GM12878 (cell line): ENCODE measurements at regions not wholly inside any gene's neighbourhood (a gene's known extent, or its start where the extent isn't known, plus 50 kb on each side); places are given as distances from the start of the nearest gene placed in this dataset.

Experiments used
- ATAC-seq: fragments of 200-7000 bp; cut with Tn5 transposase; 3 replicates; pipeline ENCODE4 v1.9.1; 2020; ENCODE audit warnings: mild to moderate bottlenecking, moderate library complexity
- BruUV-seq: library from RNA; stranded (reverse); fragments of 400-500 nt; replicated peaks from 2 replicates; lab custom pipeline; 2021; lab: Mats Ljungman, UMichigan
- CTCF ChIA-PET: fragments of 300-600 bp; sonication (Branson Sonifier 250); formaldehyde crosslinking; extraction: SDS; loops from one replicate; lab custom pipeline; 2021; ENCODE audit warnings: inconsistent platforms; lab: Yijun Ruan, JAX
- POLR2A ChIA-PET: fragments of 350-600 bp; formaldehyde crosslinking; extraction: SDS; loops from one replicate; lab custom pipeline; 2021; ENCODE audit warnings: inconsistent platforms; lab: Charles Lee
- RAD21 ChIA-PET: fragments of 300-600 bp; sonication (Branson Sonifier 250); formaldehyde crosslinking; loops from one replicate; lab custom pipeline; 2023; ENCODE audit warnings: antibody characterized with exemption; ENCODE audit not compliant: unreplicated experiment; lab: Charles Lee
- SMC1A ChIA-PET: fragments of 300-600 bp; sonication (Branson Sonifier 250); formaldehyde crosslinking; loops from one replicate; lab custom pipeline; 2023; ENCODE audit not compliant: unreplicated experiment, uncharacterized antibody; lab: Charles Lee
- DNase-seq: peaks from one replicate; pipeline ENCODE4 v3.0.0-alpha.2; 2011; ENCODE audit warnings: low read depth, low spot score
- FAIRE-seq: peaks from 3 replicates; lab custom pipeline; 2011; peaks lifted over from hg19 to GRCh38; lab: Jason Lieb, UNC
- H2AFZ ChIP-seq: 2 replicates; pipeline ENCODE4 v1.6.0; 2011; ENCODE audit warnings: low read depth, low read length, control low read depth; ENCODE audit not compliant: control insufficient read depth
- H3K27ac ChIP-seq: 2 replicates; pipeline ENCODE4 v1.5.1; 2011; ENCODE audit warnings: control low read depth; ENCODE audit not compliant: control insufficient read depth, insufficient read depth
- H3K27me3 ChIP-seq, 2 experiments: replicated peaks in 1 of 2; 2 replicates each; pipeline versions ENCODE4 v1.6.0 to v1.6.1; 2011; ENCODE audit warnings: low read length in 1 of 2; ENCODE audit not compliant: control insufficient read depth in 2 of 2, insufficient read depth in 2 of 2
- H3K36me3 ChIP-seq, 2 experiments: 2 replicates each; pipeline ENCODE4 v1.5.1; 2011; ENCODE audit warnings: low read length in 1 of 2; ENCODE audit not compliant: control insufficient read depth in 2 of 2, insufficient read depth in 2 of 2
- H3K4me1 ChIP-seq: 2 replicates; pipeline ENCODE4 v1.6.1; 2011; ENCODE audit warnings: mild to moderate bottlenecking, low read length, moderate library complexity, mixed read lengths; ENCODE audit not compliant: control insufficient read depth, insufficient read depth
- H3K4me2 ChIP-seq: 2 replicates; pipeline ENCODE4 v1.6.0; 2011; ENCODE audit warnings: control low read depth; ENCODE audit not compliant: control insufficient read depth, insufficient read depth
- H3K4me3 ChIP-seq: fragments of 200-600 bp; sonication (generic); 2 replicates; pipeline ENCODE4 v1.5.1; 2016
- H3K79me2 ChIP-seq: 2 replicates; pipeline ENCODE4 v1.6.0; 2011; ENCODE audit warnings: low read length; ENCODE audit not compliant: control insufficient read depth, insufficient read depth
- H3K9ac ChIP-seq: 2 replicates; pipeline ENCODE4 v1.8.0; 2011; ENCODE audit warnings: low read length, control low read depth, mixed read lengths; ENCODE audit not compliant: control insufficient read depth, insufficient read depth
- H3K9me3 ChIP-seq: replicated peaks from 3 replicates; pipeline ENCODE4 v1.5.1; 2011; ENCODE audit warnings: mild to moderate bottlenecking, low read length; ENCODE audit not compliant: control insufficient read depth, insufficient read depth
- H4K20me1 ChIP-seq: 2 replicates; pipeline ENCODE4 v1.6.0; 2011; ENCODE audit not compliant: control insufficient read depth, insufficient read depth
- DPF2 ChIP-seq: fragments of 450-650 bp; IDR thresholded peaks from 2 replicates; pipeline ENCODE4 v1.6.1; 2017; ENCODE audit warnings: mild to moderate bottlenecking
- HDAC6 ChIP-seq: fragments of 200-600 bp; sonication (generic); IDR thresholded peaks from one replicate; pipeline ENCODE4 v1.8.0; 2017; ENCODE audit warnings: antibody characterized with exemption; ENCODE audit not compliant: unreplicated experiment
- KAT2A ChIP-seq: conservative IDR thresholded peaks from 2 replicates; pipeline ENCODE4 v1.6.1; 2011; ENCODE audit warnings: low read depth, low read length; ENCODE audit not compliant: control insufficient read depth
- NR2C2 ChIP-seq: IDR thresholded peaks from 2 replicates; pipeline ENCODE4 v1.6.1; 2011; ENCODE audit warnings: borderline replicate concordance, low read depth; ENCODE audit not compliant: control insufficient read depth, insufficient read length
- SREBF1 ChIP-seq: IDR thresholded peaks from 2 replicates; pipeline ENCODE4 v1.6.1; 2012; ENCODE audit warnings: mild to moderate bottlenecking, low read length
- YY1 ChIP-seq: IDR thresholded peaks from 2 replicates; pipeline ENCODE4 v1.6.1; 2011; ENCODE audit warnings: low read depth, mild to moderate bottlenecking, low read length
- ZNF622 ChIP-seq: fragments of 450-650 bp; IDR thresholded peaks from 2 replicates; pipeline ENCODE4 v1.6.1; 2017; ENCODE audit warnings: mild to moderate bottlenecking, inconsistent platforms
- WGBS: methylation state at CpG from one replicate; pipeline ENCODE4 v1.1.6; 2016; ENCODE audit warnings: low lambda C conversion rate; ENCODE audit not compliant: insufficient replicate concordance, insufficient coverage; ENCODE audit errors: missing lambda C conversion rate; 5-methylcytosine and 5-hydroxymethylcytosine counted together
- in situ Hi-C: fragments of 300-500 bp; cut with MboI; formaldehyde crosslinking; loops from 9 replicates; pipeline ENCODE4 v1.14.3; 2018; ENCODE audit warnings: mixed read lengths
- intact Hi-C: fragments of 100-400 bp; cut with micrococcal nuclease; formaldehyde crosslinking; loops from one replicate; pipeline ENCODE4 v1.14.2; 2022; ENCODE audit not compliant: unreplicated experiment
- TF ChIP-seq, protein P1 (sequence below): IDR thresholded peaks from 2 replicates; pipeline ENCODE4 v1.6.1; 2012; ENCODE audit warnings: low read depth, low read length, improper control_type of control experiment
- TF ChIP-seq, protein P2 (sequence below): fragments of 450-650 bp; IDR thresholded peaks from 2 replicates; pipeline ENCODE4 v1.6.1; 2017; ENCODE audit warnings: mild to moderate bottlenecking
- TF ChIP-seq, protein P3 (sequence below): fragments of 150-350 bp; IDR thresholded peaks from 2 replicates; pipeline ENCODE4 v1.6.1; 2016; ENCODE audit warnings: low read depth, low read length

DNA sequence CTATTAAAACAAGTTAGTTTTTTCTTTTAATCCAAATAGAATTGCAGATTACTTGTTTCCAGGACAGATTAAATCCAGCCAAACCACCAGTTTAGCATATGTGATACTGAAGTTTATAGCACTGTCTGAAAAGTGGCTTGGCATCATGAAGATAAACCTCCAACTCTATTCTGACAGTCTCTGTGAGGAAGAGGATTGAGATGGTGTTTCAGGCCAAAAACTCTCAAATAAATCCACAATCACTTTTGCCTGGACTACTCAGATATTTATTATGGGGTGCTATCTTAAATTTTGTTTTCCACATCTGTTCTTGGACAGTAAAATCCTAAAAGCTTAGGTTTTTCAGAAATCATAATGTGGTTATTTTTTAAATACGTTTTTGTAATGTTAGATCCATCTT, 161.7 kb upstream of the SEMA3C start:
- intact Hi-C loops (no loop called here), in situ Hi-C loops (no loop called here)
- no peaks in the 10 kb centered on the region; the same call in 2 of the 3 replicates for H3K9me3 ChIP-seq
- H4K20me1 ChIP-seq: no peaks in the 10 kb centered on the region
- 0% methylated on average over 1 of the region's 1 CpG for WGBS
- H3K4me1 ChIP-seq: no peaks in the 10 kb centered on the region
- DNase-seq (no peak), ATAC-seq (no peak), FAIRE-seq (no peak)
- CTCF ChIA-PET: no interaction called here
- BruUV-seq: no TSS peak
- H3K79me2 ChIP-seq: no peaks in the 10 kb centered on the region
- H3K4me3 ChIP-seq: no peak overlapping the region
- H3K27ac ChIP-seq: no peak overlapping the region
- TF ChIP-seq ZNF622: no peak
- TF ChIP-seq, protein P1, sequence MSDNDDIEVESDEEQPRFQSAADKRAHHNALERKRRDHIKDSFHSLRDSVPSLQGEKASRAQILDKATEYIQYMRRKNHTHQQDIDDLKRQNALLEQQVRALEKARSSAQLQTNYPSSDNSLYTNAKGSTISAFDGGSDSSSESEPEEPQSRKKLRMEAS: no peak
- TF ChIP-seq NR2C2: no peak
- TF ChIP-seq, protein P2, sequence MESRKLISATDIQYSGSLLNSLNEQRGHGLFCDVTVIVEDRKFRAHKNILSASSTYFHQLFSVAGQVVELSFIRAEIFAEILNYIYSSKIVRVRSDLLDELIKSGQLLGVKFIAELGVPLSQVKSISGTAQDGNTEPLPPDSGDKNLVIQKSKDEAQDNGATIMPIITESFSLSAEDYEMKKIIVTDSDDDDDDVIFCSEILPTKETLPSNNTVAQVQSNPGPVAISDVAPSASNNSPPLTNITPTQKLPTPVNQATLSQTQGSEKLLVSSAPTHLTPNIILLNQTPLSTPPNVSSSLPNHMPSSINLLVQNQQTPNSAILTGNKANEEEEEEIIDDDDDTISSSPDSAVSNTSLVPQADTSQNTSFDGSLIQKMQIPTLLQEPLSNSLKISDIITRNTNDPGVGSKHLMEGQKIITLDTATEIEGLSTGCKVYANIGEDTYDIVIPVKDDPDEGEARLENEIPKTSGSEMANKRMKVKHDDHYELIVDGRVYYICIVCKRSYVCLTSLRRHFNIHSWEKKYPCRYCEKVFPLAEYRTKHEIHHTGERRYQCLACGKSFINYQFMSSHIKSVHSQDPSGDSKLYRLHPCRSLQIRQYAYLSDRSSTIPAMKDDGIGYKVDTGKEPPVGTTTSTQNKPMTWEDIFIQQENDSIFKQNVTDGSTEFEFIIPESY: no peak
- TF ChIP-seq, protein P3, sequence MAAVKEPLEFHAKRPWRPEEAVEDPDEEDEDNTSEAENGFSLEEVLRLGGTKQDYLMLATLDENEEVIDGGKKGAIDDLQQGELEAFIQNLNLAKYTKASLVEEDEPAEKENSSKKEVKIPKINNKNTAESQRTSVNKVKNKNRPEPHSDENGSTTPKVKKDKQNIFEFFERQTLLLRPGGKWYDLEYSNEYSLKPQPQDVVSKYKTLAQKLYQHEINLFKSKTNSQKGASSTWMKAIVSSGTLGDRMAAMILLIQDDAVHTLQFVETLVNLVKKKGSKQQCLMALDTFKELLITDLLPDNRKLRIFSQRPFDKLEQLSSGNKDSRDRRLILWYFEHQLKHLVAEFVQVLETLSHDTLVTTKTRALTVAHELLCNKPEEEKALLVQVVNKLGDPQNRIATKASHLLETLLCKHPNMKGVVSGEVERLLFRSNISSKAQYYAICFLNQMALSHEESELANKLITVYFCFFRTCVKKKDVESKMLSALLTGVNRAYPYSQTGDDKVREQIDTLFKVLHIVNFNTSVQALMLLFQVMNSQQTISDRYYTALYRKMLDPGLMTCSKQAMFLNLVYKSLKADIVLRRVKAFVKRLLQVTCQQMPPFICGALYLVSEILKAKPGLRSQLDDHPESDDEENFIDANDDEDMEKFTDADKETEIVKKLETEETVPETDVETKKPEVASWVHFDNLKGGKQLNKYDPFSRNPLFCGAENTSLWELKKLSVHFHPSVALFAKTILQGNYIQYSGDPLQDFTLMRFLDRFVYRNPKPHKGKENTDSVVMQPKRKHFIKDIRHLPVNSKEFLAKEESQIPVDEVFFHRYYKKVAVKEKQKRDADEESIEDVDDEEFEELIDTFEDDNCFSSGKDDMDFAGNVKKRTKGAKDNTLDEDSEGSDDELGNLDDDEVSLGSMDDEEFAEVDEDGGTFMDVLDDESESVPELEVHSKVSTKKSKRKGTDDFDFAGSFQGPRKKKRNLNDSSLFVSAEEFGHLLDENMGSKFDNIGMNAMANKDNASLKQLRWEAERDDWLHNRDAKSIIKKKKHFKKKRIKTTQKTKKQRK: no peak
- no peak for TF ChIP-seq HDAC6
- no peak for TF ChIP-seq KAT2A
- no peak for TF ChIP-seq YY1
- no peak for TF ChIP-seq SREBF1
- TF ChIP-seq DPF2: no peak
- H3K4me2 ChIP-seq: no peak overlapping the region
- POLR2A ChIA-PET: no interaction called here
- SMC1A ChIA-PET: no interaction called here
- H3K9ac ChIP-seq: no peak overlapping the region
- no peaks in the 10 kb centered on the region for H3K27me3 ChIP-seq
- no peaks in the 10 kb centered on the region for H3K36me3 ChIP-seq
- no peak overlapping the region for H2AFZ ChIP-seq
- RAD21 ChIA-PET: no interaction called here
